HUES6 (cell line): ENCODE measurements at regions not wholly inside any gene's neighbourhood (a gene's known extent, or its start where the extent isn't known, plus 50 kb on each side); places are given as distances from the start of the nearest gene placed in this dataset.
"Not testable (repeated sequence)": the region's sequence is repeated elsewhere in the genome, so short reads cannot be mapped to it uniquely, and the experiment has no call there.

Experiments
- H3K27ac ChIP-seq: 2 replicates; pipeline ENCODE4 v1.7.0; 2013; ENCODE audit warnings: low read depth, mild to moderate bottlenecking, low read length, inconsistent platforms
- H3K27me3 ChIP-seq: 2 replicates; pipeline ENCODE4 v1.6.1; 2013; ENCODE audit warnings: low read length; ENCODE audit not compliant: control insufficient read depth, insufficient read depth
- H3K36me3 ChIP-seq: 2 replicates; pipeline ENCODE4 v1.6.1; 2013; ENCODE audit warnings: low read length; ENCODE audit not compliant: control insufficient read depth, insufficient read depth
- H3K4me1 ChIP-seq: 2 replicates; pipeline ENCODE4 v1.6.1; 2013; ENCODE audit warnings: low read length; ENCODE audit not compliant: control insufficient read depth, insufficient read depth
- H3K4me3 ChIP-seq: 2 replicates; pipeline ENCODE4 v1.5.1; 2013; ENCODE audit warnings: low read depth, low read length
- H3K9ac ChIP-seq: one replicate; pipeline ENCODE4 v1.6.1; 2013; ENCODE audit warnings: mild to moderate bottlenecking, low read length
- H3K9me3 ChIP-seq: 2 replicates; pipeline ENCODE4 v1.6.1; 2013; ENCODE audit warnings: low read depth, low read length; ENCODE audit not compliant: control insufficient read depth, insufficient read depth

DNA sequence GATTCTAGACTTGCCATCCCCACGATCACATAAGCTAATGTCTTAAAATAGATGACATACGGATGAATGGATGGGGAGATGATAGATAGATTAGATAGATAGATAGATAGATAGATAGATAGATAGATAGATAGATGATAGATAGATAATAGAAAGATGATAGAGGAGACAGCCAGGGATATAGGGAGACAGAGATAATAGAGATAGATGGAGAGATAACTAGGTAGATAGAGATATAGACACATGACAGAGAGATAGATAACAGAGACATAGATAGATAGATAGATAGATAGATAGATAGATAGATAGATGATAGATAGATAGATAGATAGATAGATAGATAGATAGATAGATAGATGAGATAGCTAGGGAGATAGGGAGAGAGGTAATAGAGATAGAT is 511.0 kb upstream of the AUTS2 start:
- H3K27ac ChIP-seq, H3K36me3 ChIP-seq, H3K4me3 ChIP-seq, H3K9me3 ChIP-seq, H3K4me1 ChIP-seq, H3K27me3 ChIP-seq, H3K9ac ChIP-seq: not testable (repeated sequence)

DNA sequence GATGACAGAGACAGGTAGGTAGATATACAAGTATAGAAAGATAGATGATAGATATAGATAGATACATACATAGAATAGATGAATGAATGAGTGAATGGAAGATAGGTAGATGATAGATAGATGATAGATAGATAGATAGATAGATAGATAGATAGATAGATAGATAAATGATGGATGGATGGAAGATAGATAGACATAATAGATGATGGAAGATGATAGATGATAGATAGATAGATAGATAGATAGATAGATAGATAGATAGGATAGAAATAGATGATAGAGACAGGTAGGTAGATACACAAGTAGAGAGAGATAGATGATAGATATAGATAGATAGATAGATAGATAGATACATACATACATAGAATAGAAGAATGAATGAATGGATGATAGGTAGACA is 510.1 kb upstream of the AUTS2 start:
- no peaks in the 10 kb centered on the region for H3K36me3 ChIP-seq
- H3K27me3 ChIP-seq = no peaks in the 10 kb centered on the region
- H3K9me3 ChIP-seq = peaks cover 5% of the 10 kb centered on the region
- H3K9ac ChIP-seq = no peak overlapping the region
- no peak overlapping the region for H3K4me3 ChIP-seq
- no peak overlapping the region for H3K27ac ChIP-seq
- H3K4me1 ChIP-seq = no peaks in the 10 kb centered on the region

- H3K27me3 ChIP-seq = no peaks in the 10 kb centered on the region
- no peak overlapping the region for H3K27ac ChIP-seq
- no peaks in the 10 kb centered on the region for H3K4me1 ChIP-seq
- no peaks in the 10 kb centered on the region for H3K36me3 ChIP-seq
- H3K9me3 ChIP-seq = peaks cover 22% of the 10 kb centered on the region
- no peak overlapping the region for H3K4me3 ChIP-seq
- no peak overlapping the region for H3K9ac ChIP-seq
Observed at GRCh38 chr7:69090936-69091335, 507.3 kb upstream of the AUTS2 start.

DNA sequence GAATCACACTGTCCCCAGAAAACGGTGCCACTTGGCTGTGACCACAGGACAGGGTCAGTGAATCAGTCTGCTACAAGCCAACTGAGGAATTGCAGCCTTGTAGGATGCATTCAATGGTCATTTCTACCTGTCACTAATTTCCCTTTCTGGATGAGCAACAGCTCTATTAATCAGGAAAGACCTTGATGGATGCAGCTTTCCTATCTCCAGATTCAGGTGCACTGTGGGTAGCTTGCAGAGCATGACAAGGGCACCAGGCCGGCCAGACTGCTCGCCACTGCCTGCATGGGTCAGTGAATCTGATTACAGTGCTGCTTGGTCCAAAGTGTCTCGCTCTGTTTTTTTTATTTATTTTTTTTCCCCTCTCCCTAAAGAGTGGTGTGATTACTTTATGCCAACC is 506.8 kb upstream of the AUTS2 start:
- no peaks in the 10 kb centered on the region for H3K4me1 ChIP-seq
- no peak overlapping the region for H3K4me3 ChIP-seq
- no peak overlapping the region for H3K27ac ChIP-seq
- no peak overlapping the region for H3K9ac ChIP-seq
- no peaks in the 10 kb centered on the region for H3K36me3 ChIP-seq
- peaks cover 22% of the 10 kb centered on the region for H3K9me3 ChIP-seq
- no peaks in the 10 kb centered on the region for H3K27me3 ChIP-seq

- Histone ChIP-seq H3K36me3 (no peaks in the 10 kb centered on the region), H3K4me1 (no peaks in the 10 kb centered on the region), H3K9ac (no peak overlapping the region), H3K4me3 (no peak overlapping the region), H3K27me3 (no peaks in the 10 kb centered on the region), H3K9me3 (peaks cover 22% of the 10 kb centered on the region), H3K27ac (no peak overlapping the region)
Observed at GRCh38 chr7:69095127-69095526, 503.1 kb upstream of the AUTS2 start.

- H3K27me3 ChIP-seq = no peaks in the 10 kb centered on the region
- H3K4me3 ChIP-seq = no peak overlapping the region
- no peak overlapping the region for H3K9ac ChIP-seq
- peaks cover 22% of the 10 kb centered on the region for H3K9me3 ChIP-seq
- H3K36me3 ChIP-seq = no peaks in the 10 kb centered on the region
- no peak overlapping the region for H3K27ac ChIP-seq
- H3K4me1 ChIP-seq = no peaks in the 10 kb centered on the region
Observed at GRCh38 chr7:69095649-69096048, 502.6 kb upstream of the AUTS2 start.

GRCh38 chr7:69104023-69104422 is 494.3 kb upstream of the AUTS2 start:
- H3K4me3 ChIP-seq = no peak overlapping the region
- no peak overlapping the region for H3K9ac ChIP-seq
- H3K27me3 ChIP-seq = no peaks in the 10 kb centered on the region
- peaks cover 36% of the 10 kb centered on the region for H3K4me1 ChIP-seq
- H3K36me3 ChIP-seq = no peaks in the 10 kb centered on the region
- peak overlapping the region; percentile 53; the same call in 1 of the 2 replicates for H3K27ac ChIP-seq
- H3K9me3 ChIP-seq = no peaks in the 10 kb centered on the region

DNA sequence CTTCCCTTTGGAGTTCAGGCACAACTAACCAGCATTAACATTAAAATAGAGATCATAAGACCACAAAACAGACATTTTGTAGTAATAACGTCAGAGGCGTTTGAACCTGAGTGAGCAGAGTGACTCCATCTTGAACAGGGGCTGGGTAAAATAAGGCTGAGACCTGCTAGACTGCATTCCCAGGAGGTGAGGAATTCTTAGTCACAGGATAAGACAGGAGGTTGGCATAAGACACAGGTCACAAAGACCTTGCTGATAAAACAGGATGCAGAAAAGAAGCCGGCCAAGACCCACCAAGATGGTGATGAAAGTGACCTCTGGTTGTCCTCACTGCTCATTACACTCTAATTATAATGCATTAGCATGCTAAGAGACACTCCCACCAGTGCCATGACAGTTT is 493.2 kb upstream of the AUTS2 start:
- Histone ChIP-seq H3K9ac (no peak overlapping the region), H3K27ac (peak overlapping the region; percentile 53; the same call in 1 of the 2 replicates), H3K9me3 (no peaks in the 10 kb centered on the region), H3K4me3 (no peak overlapping the region), H3K27me3 (no peaks in the 10 kb centered on the region), H3K4me1 (peaks cover 42% of the 10 kb centered on the region), H3K36me3 (no peaks in the 10 kb centered on the region)

GRCh38 chr7:69105981-69106380 is 492.3 kb upstream of the AUTS2 start:
- no peak overlapping the region for H3K4me3 ChIP-seq
- H3K9me3 ChIP-seq = no peaks in the 10 kb centered on the region
- no peaks in the 10 kb centered on the region for H3K36me3 ChIP-seq
- no peak overlapping the region for H3K27ac ChIP-seq
- peaks cover 42% of the 10 kb centered on the region for H3K4me1 ChIP-seq
- H3K9ac ChIP-seq = no peak overlapping the region
- no peaks in the 10 kb centered on the region for H3K27me3 ChIP-seq

GRCh38 chr7:69106449-69106848 is 491.8 kb upstream of the AUTS2 start:
- H3K9me3 ChIP-seq = not testable (repeated sequence)
- H3K4me1 ChIP-seq = peaks cover 42% of the 10 kb centered on the region

GRCh38 chr7:69106946-69107345 is 491.3 kb upstream of the AUTS2 start:
- H3K27me3 ChIP-seq, H3K27ac ChIP-seq, H3K9ac ChIP-seq, H3K9me3 ChIP-seq, H3K36me3 ChIP-seq, H3K4me3 ChIP-seq: not testable (repeated sequence)
- H3K4me1 ChIP-seq = peaks cover 42% of the 10 kb centered on the region

More at GRCh38 chr7:69106449-69106848, 491.8 kb upstream of the AUTS2 start:
- not testable (repeated sequence) for H3K27me3 ChIP-seq, H3K36me3 ChIP-seq, H3K9ac ChIP-seq, H3K4me3 ChIP-seq, H3K27ac ChIP-seq

GRCh38 chr7:69108097-69108496 is 490.2 kb upstream of the AUTS2 start:
- Histone ChIP-seq H3K4me3 (no peak overlapping the region), H3K36me3 (no peaks in the 10 kb centered on the region), H3K27me3 (no peaks in the 10 kb centered on the region), H3K9me3 (no peaks in the 10 kb centered on the region), H3K27ac (no peak overlapping the region), H3K9ac (no peak overlapping the region), H3K4me1 (peaks cover 42% of the 10 kb centered on the region)
